GM19238 (cell line): ENCODE measurements at regions not wholly inside any gene's neighbourhood (a gene's known extent, or its start where the extent isn't known, plus 50 kb on each side); places are given as distances from the start of the nearest gene placed in this dataset.
"Not testable (repeated sequence)": the region's sequence is repeated elsewhere in the genome, so short reads cannot be mapped to it uniquely, and the experiment has no call there.

Source experiments
- DNase-seq: peaks from one replicate; pipeline ENCODE4 v3.0.0; 2011; ENCODE audit warnings: low spot score; ENCODE audit not compliant: insufficient read length

GRCh38 chr6:51129043-51129442 is 310.4 kb downstream of the TFAP2B start:
- DNase-seq: no peak

GRCh38 chr6:51137777-51138176 is 319.1 kb downstream of the TFAP2B start:
- DNase-seq: no peak

GRCh38 chr6:51139950-51140385 is 321.3 kb downstream of the TFAP2B start:
- no peak for DNase-seq

- no peak for DNase-seq
Measured at GRCh38 chr6:51141080-51141479, 322.4 kb downstream of the TFAP2B start.

- no peak for DNase-seq
Measured at GRCh38 chr6:51147756-51148155, 329.1 kb downstream of the TFAP2B start.

- no peak for DNase-seq
Measured at GRCh38 chr6:51152594-51152993, 333.9 kb downstream of the TFAP2B start.

GRCh38 chr6:51153109-51153508 is 334.4 kb downstream of the TFAP2B start:
- DNase-seq: no peak

- not testable (repeated sequence) for DNase-seq
Measured at GRCh38 chr6:51154925-51155324, 336.3 kb downstream of the TFAP2B start.

- not testable (repeated sequence) for DNase-seq
Measured at GRCh38 chr6:51159260-51159659, 340.6 kb downstream of the TFAP2B start.

GRCh38 chr6:51161752-51162151 is 343.1 kb downstream of the TFAP2B start:
- no peak for DNase-seq

GRCh38 chr6:51163843-51164529 is 345.3 kb downstream of the TFAP2B start:
- DNase-seq: no peak

- no peak for DNase-seq
Measured at GRCh38 chr6:51166914-51167313, 348.2 kb downstream of the TFAP2B start.

GRCh38 chr6:51167468-51167867 is 348.8 kb downstream of the TFAP2B start:
- DNase-seq: no peak

- DNase-seq: no peak
Measured at GRCh38 chr6:51182827-51183226, 364.2 kb downstream of the TFAP2B start.

GRCh38 chr6:51184046-51184445 is 365.4 kb downstream of the TFAP2B start:
- no peak for DNase-seq

GRCh38 chr6:51193163-51193562 is 374.5 kb downstream of the TFAP2B start:
- not testable (repeated sequence) for DNase-seq

- no peak for DNase-seq
Measured at GRCh38 chr6:51199105-51199552, 380.5 kb downstream of the TFAP2B start.

GRCh38 chr6:51199733-51200260 is 381.1 kb downstream of the TFAP2B start:
- DNase-seq: no peak

- DNase-seq: no peak
Measured at GRCh38 chr6:51200676-51201075, 382.0 kb downstream of the TFAP2B start.

GRCh38 chr6:51202653-51203052 is 384.0 kb downstream of the TFAP2B start:
- not testable (repeated sequence) for DNase-seq

GRCh38 chr6:51203504-51203903 is 384.8 kb downstream of the TFAP2B start:
- no peak for DNase-seq

- not testable (repeated sequence) for DNase-seq
Measured at GRCh38 chr6:51206686-51207085, 388.0 kb downstream of the TFAP2B start.

GRCh38 chr6:51209651-51210050 is 391.0 kb downstream of the TFAP2B start:
- no peak for DNase-seq
